Right lobe of liver (tissue), 6 donors: ENCODE measurements at regions not wholly inside any gene's neighbourhood (a gene's known extent, or its start where the extent isn't known, plus 50 kb on each side); places are given as distances from the start of the nearest gene placed in this dataset.

Experiments
- ATAC-seq, 4 donors: fragments of 200-7000 bp; cut with Tn5 transposase; one replicate each; pipeline ENCODE4 v1.9.1; 2020; ENCODE audit warnings: mild to moderate bottlenecking in 4 of 4, moderate library complexity in 4 of 4
- DNase-seq, 3 donors: peaks; one replicate each; pipeline ENCODE4 v3.0.0-alpha.2; 2020
- H3K27ac ChIP-seq, 3 donors: fragments of 200-600 bp; one replicate each; pipeline ENCODE4 v1.8.0; 2022
- H3K27me3 ChIP-seq, 2 donors: fragments of 200-600 bp; one replicate each; pipeline ENCODE4 v1.8.0; 2022
- H3K36me3 ChIP-seq, 4 donors: fragments of 200-600 bp; sonication (generic) in 1 of 4; one replicate each; pipeline versions ENCODE4 v1.5.1 to v1.8.0; 2017 to 2022; ENCODE audit warnings: control low read depth in 1 of 4
- H3K4me1 ChIP-seq, 4 donors: fragments of 200-600 bp; sonication (generic) in 1 of 4; one replicate each; pipeline versions ENCODE4 v1.5.1 to v1.8.0; 2017 to 2022; ENCODE audit warnings: control low read depth in 1 of 4
- H3K4me3 ChIP-seq, 3 donors: fragments of 200-600 bp; one replicate each; pipeline ENCODE4 v1.8.0; 2022
- H3K9me3 ChIP-seq, 4 donors: fragments of 200-600 bp; sonication (generic) in 1 of 4; one replicate each; pipeline versions ENCODE4 v1.5.1 to v1.8.0; 2017 to 2022; ENCODE audit warnings: control low read depth in 1 of 4
- CTCF ChIP-seq, 4 donors: fragments of 200-600 bp in 3 of 4; fragments of 450-650 bp in 1 of 4; IDR thresholded peaks; one replicate each; pipeline versions ENCODE4 v1.5.1 to v1.8.0; 2016 to 2022; ENCODE audit warnings: antibody characterized with exemption in 4 of 4, mild to moderate bottlenecking in 2 of 4
- POLR2A ChIP-seq: fragments of 450-650 bp; IDR thresholded peaks from one replicate; pipeline ENCODE4 v1.6.1; 2017; ENCODE audit warnings: antibody characterized with exemption, mild to moderate bottlenecking
- WGBS: methylation state at CpG from one replicate; pipeline ENCODE4 v1.1.6; 2018; ENCODE audit warnings: low coverage, low lambda C conversion rate; ENCODE audit not compliant: insufficient coverage; ENCODE audit errors: missing lambda C conversion rate; 5-methylcytosine and 5-hydroxymethylcytosine counted together
- intact Hi-C, 2 donors: fragments of 100-400 bp; cut with DNase I; formaldehyde crosslinking; loops; one replicate each; pipeline versions ENCODE4 v1.11.2 to v1.14.1; 2022
- donor health status: DM: no; HTN: yes; CAD: no.
- donor health status: DM: no; HTN: no; CAD: no.
- donor health status: DM: no; HTN: no; CAD: no.
- donor health status: DM: no; HTN: yes; CAD: no.
- donor health status: DM: no; HTN: yes; CAD: no.

DNA sequence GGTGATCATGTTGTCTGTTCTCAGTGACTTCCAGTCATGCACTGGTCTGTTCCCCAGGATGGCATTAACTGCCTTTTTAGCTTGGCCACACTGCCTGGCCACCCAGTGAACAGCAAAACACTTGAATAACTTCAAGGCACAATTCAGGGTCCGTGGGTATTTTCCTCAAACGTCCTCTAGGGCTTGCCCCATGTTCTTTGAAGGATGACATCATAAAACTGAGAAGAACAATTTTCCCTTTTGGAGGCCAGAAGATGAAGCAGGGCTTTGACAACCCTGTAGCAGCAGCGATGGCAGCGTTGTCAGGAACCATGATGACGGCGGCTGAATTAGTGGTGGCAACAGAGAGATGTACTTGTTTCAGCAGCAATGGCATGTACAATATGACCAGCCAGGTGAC lies 465.9 kb upstream of the ONECUT1 start:
- no peaks in the 10 kb centered on the region for H3K27me3 ChIP-seq
- ATAC-seq (no peak), DNase-seq (no peak)
- no peak for TF ChIP-seq POLR2A
- TF ChIP-seq CTCF (IDR thresholded peaks at IDR 0.05): no peak
- H3K4me3 ChIP-seq: no peak overlapping the region
- H3K9me3 ChIP-seq: no peaks in the 10 kb centered on the region
- 75% methylated on average over 6 of the region's 6 CpGs for WGBS
- intact Hi-C loops: no loop called here
- H3K27ac ChIP-seq: no peak overlapping the region
- H3K36me3 ChIP-seq: no peaks in the 10 kb centered on the region
- H3K4me1 ChIP-seq: peaks cover 0 to 7% (median 0%) of the 10 kb centered on the region in 4 donors

DNA sequence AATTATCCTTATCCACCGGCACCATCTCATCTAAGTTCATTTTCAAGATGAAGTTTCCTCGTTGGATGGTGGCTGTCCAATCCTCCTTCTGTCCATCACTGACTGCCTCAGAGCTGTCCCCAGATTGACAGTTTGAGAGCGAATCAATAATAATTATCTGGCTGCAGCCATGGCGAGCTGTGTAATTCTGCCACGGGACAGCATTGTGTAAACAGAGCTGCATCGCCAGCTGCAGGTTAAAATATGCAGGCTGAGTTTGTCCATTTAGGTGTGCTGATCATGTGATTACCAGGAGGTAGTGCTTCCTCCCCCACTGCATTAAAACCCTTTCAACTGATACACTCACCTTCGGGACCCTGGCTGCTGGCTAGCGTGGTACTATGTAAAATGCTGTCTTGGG lies 461.9 kb upstream of the ONECUT1 start:
- Histone ChIP-seq H3K27me3 (no peaks in the 10 kb centered on the region), H3K27ac (no peak overlapping the region), H3K4me1 (peaks cover 0 to 7% (median 0%) of the 10 kb centered on the region in 4 donors), H3K36me3 (no peaks in the 10 kb centered on the region), H3K4me3 (no peak overlapping the region), H3K9me3 (no peaks in the 10 kb centered on the region)
- intact Hi-C loops: no loop called here
- TF ChIP-seq POLR2A: no peak
- peak in 1 of 4 donors; percentile 6 for TF ChIP-seq CTCF (IDR thresholded peaks at IDR 0.05)
- peak; percentile 89 to 94 (median 92) for ATAC-seq
- DNase-seq: peak; percentile 52 to 62 (median 60)
- WGBS: 21% methylated on average over 8 of the region's 8 CpGs

GRCh38 chr15:53251523-53251922 lies 461.4 kb upstream of the ONECUT1 start:
- 55% methylated on average over 2 of the region's 2 CpGs for WGBS

DNA sequence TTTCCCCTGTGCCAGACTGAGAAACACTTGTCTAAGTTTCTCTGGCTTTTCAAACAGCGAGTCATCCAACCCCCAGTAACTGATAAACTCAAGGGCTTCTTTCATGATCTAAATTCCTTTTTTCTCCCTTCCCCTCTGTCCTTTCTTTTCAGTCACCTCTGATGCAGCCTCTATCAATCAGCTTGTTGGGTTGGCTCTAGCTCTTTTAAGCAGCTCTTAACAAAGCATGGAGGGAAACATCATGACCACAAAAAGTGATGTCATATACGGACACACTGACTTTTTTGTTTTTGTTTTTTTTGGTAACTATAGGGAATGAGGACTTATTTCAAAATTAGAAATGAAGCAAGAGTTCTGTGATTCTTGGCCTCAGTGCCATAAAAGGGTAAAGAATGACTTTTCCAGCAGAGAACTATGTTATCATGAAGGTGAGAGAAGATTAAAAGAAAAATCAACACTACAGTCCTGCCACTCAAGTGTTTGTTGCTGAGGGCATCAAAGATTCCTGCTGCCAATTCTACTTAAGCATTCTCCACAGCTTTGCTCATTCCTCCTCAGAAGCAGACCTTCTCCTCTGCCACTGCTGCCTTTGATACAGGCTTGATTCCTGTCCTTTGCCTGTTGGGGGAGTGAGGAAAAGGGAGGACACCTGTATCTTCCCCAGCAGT lies 457.0 kb upstream of the ONECUT1 start:
- no peak overlapping the region for H3K27ac ChIP-seq
- 66% methylated on average over 2 of the region's 2 CpGs for WGBS
- H3K36me3 ChIP-seq: no peaks in the 10 kb centered on the region
- ATAC-seq (peak in 1 of 4 donors; percentile 34), DNase-seq (no peak)
- H3K4me3 ChIP-seq: no peak overlapping the region
- H3K27me3 ChIP-seq: no peaks in the 10 kb centered on the region
- no peaks in the 10 kb centered on the region for H3K9me3 ChIP-seq
- H3K4me1 ChIP-seq: peaks cover 0 to 6% (median 0%) of the 10 kb centered on the region in 4 donors
- intact Hi-C loops: no loop called here
- TF ChIP-seq CTCF (IDR thresholded peaks at IDR 0.05) (no peak), POLR2A (no peak)

More at GRCh38 chr15:53251523-53251922, 461.4 kb upstream of the ONECUT1 start:
- TF ChIP-seq POLR2A (no peak), CTCF (IDR thresholded peaks at IDR 0.05) (no peak)
- Histone ChIP-seq H3K9me3 (no peaks in the 10 kb centered on the region), H3K27ac (no peak overlapping the region), H3K4me3 (no peak overlapping the region), H3K36me3 (no peaks in the 10 kb centered on the region), H3K27me3 (no peaks in the 10 kb centered on the region), H3K4me1 (peaks cover 0 to 7% (median 0%) of the 10 kb centered on the region in 4 donors)
- intact Hi-C loops: no loop called here
- ATAC-seq (no peak), DNase-seq (no peak)
